GM19240 (cell line): ENCODE measurements at regions not wholly inside any gene's neighbourhood (a gene's known extent, or its start where the extent isn't known, plus 50 kb on each side); places are given as distances from the start of the nearest gene placed in this dataset.
"Not testable (repeated sequence)": the region's sequence is repeated elsewhere in the genome, so short reads cannot be mapped to it uniquely, and the experiment has no call there.

Experiments
- DNase-seq: peaks from one replicate; pipeline ENCODE4 v3.0.0; 2011; ENCODE audit warnings: low spot score; ENCODE audit not compliant: insufficient read length

DNA sequence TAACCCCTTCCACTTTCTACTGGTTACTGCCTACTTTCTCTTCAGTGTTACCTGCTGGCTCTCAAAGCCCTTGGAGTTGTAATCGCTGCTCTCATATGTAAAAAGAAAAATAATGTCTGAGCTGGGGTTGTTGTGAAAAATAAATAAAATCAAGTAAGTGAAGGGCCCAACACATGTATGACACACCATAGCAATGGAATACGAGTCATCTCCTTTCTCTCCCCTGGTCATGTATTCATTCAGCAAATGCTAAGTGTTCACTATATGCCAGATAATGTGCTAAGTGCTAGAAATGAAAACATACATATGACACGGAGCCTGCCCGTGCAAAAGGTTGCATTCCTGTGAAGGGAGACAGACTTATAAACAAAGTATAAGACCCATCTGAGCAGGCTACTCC, 535.0 kb downstream of the RFC3 start:
- no peak for DNase-seq

DNA sequence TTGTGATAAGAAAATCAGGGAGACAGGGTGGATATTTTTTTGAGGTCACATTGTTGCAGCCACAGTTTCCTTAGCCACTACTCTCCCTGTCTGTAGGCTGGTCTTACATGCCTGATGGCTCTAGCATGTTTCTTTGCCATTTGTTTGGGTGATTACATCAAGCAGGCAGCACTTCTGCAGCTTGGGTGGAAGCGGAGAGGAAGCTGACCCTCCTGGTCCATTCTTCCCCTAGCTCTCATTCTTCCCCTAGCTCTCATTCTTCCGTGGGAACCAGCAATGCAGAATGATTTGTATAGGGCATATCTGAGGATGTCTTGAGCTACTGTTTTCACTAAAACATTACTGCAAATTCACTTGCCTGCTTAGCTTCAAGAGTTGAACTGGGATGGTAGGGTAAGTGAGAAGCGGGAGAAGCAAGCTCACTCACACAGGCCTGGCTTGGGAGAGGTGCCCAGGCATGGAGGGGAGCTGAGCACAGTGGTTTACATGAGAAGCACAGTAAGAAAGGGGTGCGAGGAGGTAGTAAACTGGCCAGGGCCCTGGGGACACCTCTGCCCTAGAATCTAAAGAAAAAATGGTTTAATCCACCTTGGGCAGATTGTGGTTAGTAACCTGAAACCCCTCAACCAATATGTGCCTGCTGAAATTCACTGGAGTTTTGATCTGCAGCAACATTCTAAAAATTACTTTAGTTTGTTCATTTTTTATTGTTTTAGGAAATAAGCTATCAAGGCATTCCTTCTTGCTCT, 538.9 kb downstream of the RFC3 start:
- no peak for DNase-seq

DNA sequence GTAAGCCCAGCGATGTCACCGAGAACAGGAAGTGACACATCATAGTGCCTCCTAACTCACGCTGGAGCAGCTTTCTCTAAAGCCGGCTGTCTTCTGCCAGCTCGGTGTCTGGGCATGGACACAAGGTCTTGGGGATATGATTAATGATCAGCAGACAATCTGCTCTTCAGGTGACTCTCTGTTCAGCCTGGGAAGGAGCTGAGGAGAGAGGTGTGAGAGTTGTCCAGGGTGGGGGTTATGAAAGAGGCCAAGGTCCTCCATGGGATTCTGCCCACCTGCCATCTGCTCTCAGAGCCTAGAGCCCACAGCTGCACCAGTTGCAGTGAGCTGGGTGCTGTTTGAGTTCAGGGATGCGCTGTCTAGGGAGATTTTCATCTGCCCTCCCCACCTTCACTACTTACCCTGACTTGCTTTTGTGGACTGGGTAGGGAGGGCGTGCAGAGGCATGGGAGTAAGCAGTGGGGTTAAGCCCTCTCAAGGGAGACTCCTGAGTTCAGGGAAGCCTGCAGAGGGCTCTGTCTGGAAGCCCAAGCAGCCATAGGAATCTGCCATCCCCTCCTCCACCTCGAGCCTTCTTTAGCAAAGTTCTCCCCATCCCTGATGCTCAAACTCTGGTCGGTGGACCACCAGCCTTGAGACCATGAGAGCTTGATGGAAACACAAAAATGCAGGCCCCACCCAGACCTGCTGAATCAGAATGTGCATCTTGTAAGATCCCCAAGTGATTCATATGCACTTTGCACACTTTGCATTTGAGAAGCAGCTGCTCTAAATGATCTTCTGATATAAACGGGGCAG, 539.7 kb downstream of the RFC3 start:
- no peak for DNase-seq

DNA sequence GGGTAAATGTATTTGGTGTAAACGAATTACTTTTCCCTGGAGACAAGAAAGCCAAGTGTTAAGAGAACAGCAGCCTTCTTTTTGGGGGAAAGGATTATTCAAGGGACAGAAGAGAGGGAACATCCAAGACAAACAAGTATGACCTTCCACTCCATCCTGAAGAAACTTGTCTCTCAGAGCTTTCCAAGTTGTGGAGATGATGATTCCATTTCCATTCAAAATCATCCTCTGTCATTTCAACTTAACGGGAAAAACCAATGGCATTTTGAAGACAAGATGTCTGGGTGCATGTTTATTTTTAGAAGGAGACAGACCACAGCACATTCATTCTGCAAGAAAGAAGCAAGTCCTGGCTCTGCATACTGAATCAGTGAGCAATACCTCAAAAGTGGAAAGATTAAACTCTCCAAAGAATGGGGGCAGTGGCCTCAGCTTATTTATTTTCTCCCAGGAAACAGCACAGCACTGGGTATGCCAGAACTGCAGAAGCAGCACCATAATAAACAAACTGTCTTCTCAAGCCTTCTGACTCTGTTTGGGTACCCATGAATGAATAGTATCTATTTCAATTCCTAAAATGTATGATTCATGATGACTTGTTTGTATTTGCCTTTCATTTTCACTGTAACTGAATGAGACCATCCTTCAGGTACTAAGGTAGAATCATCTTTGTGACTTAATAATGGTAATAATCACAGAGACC, 541.0 kb downstream of the RFC3 start:
- DNase-seq: no peak

DNA sequence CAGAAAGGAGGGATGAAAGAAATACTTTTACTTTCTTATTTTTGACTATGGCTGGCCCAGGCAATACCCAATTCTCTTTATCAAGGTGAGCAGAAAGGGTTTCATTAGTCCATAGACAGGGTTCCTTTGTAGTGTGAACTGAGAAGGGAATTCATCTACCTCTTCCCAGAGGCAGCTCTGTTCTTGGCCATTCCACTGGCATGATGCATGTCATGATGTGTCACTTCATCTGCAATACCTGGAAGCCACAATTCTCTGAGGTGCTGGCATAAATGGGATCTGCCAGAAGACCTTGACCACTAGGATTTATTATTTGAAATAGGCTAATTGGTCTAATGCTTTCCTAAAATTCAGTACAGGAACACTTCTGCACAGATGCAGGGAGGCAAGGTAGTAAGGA, 542.8 kb downstream of the RFC3 start:
- no peak for DNase-seq

DNA sequence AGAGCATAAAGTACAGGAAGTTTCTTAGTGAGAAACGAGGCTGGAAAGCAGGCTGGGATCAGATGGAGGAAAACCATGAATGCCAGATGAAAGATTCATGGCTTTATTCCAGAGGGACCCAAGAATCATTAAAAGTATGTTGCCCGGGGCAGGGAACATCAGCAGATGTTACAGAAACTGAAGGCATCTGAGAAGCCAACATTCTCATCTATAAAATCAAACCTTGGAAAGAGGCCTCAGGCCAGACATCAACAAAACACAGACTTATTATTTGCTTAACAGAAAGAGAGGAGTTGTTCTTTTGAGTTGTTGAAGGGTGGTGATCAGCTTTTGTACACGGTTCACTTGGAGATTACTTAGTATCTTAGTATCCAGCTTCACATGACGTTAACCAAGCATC, 543.6 kb downstream of the RFC3 start:
- no peak for DNase-seq

DNA sequence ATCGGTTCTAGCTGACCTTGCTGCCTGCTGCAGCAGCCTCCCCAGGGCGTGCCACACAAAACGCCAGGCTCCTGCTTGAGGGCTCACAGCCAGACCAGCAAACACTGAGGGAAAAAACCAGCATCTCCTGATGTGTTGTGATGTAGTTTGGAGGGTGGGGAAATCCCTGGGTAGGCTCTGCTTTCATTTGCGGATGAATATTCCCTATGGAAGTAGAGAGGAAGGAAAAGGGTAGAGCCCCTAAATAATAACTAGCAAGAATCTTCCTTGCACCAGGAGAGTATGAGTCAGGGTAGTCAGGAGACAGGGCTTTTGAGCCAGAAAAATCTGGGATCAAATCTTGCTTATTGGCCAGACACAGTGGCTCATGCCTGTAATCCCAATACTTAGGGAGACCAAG, 545.3 kb downstream of the RFC3 start:
- DNase-seq: no peak

DNA sequence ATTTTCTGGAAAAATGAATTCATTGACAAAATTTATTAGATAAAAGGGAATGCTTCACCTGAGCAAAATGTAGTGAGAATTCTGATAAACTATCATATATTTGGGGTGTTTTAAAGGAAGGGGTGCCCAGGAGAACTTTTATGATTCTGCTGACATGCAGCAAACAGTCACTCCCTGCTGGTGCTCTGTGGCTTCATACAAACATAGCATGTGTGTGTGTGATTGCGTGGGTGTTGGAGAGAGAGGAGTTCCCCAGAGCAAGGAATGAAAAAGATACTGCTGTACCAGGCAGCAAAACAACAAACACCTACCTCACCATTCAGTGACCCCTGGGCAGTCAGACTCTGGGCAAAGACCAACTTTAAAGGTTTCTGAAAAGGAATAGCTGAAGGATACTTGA, 546.7 kb downstream of the RFC3 start:
- DNase-seq: no peak

DNA sequence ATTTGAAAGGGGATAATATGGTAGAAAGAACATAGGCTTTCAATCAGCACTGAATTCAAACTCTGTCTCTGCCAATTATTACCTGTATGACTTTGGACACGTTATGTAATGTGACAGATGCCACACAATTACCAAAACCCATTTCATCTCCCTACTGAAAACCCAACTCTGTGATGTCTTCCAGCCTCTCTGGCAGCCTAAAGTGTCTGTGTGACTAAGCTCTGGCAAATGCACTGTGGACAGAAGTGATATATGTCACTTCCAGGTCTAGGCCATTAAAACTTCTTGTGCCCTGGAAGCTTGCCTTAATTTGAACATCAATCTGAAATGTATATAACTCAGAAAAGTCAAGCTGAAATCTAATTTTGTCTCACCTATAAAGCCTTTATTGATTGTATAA, 552.0 kb downstream of the RFC3 start:
- no peak for DNase-seq

DNA sequence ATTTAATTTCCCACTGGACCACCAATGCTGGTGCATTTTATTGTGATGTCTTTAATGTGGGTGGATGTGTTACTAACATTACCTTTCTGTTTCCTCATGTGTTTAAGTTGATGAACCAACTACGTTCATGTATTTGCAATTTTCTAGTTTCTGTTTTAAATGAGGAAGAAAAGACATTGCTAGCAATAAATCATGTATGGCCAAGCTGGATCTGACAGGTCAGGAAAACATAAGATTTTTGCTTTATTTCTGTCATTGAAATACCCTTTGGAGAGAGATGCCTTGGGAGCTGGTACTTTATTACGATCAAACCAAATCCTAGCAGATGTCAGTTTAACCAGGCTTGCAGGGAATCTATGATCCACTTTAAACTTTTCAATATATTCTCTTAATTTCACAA, 553.2 kb downstream of the RFC3 start:
- no peak for DNase-seq

DNA sequence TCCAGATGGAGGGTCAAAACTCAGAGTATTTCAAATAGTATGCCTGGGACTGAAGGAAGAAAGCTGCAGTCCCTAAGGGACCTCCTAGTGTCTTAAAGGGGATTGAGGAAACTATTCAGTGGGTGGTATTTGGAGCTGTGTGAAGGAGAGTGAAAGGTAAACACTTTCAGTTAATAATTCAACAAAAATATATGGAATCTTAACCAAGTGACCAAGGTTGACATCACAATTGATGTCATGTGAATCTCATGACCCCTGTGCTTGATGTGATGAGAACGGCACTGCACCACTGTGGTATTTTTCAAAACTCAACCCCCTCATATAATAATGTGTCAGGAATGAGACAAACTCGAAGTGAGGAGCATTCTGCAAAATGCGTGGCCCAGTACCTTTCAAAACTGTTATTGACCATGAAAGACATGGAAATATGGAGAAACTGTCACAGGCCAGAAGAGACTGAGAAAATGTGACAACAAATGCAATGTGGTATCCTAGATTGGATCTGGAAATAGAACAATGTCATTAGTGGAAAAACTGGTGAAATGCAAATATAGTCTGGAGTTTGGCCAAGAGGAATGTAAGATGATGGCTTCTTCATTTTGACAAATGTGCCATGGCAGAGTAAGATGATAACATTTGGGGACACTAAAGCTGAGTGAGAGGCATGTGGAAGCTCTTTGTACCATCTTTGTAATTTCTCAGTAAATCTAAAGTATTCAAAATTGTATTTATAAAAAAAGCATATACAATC, 553.9 kb downstream of the RFC3 start:
- DNase-seq: no peak

DNA sequence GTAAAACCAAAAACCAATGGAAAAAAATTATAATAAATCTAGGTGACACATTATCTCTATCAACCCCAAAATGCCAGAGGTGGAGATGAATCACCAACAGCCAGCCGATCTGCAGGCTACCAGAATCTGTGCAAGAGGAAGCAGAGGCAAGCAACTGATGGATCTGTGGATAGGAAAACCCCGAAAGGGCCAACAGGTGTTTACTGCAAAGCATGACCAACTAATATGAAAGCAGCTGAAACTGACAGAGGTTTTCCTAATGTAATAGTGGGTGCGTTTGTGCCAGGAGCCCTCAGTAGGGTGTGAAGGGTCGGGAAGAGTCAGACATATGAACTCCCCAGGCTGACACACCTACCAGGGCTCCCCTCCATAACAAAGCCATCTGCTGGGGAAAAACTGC, 554.6 kb downstream of the RFC3 start:
- DNase-seq: no peak

DNA sequence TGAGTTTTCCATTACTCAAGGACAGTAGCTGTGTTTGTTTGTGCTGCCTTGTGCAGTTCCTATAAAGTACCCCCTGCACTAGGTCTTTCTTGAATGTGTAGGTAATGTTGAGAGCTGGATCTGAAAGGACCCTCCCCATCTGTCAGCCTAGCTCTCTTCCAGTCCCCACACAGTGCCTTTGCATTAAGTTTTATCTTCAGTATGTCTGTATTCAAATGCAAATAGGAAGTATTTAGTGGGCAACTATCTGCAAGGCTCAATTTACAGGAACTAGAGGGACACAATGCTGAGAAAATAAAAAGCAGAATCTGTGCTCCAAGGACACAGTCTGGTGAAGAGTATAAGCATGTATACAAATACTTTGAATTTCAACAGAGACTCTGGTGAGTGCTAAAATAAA, 558.5 kb downstream of the RFC3 start:
- DNase-seq: no peak

DNA sequence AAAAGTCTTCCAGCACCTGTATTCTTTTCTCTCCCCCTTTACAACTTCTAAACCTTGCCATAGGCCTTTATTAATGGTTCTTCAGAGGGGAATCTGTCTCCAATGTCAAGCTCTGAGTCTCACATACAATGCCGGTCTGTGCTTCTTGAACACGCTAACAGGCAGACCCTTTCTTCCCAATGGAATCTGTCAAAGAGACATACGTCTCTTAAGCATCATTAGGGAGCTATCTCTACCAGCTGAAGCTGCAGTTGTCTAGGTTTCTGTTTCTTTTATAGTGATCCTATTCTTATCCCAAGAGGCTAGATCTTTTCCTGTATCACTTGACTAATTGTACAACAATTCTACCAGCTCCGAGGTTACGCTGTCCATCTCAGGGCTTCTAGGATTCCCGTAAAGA, 560.8 kb upstream of the NBEA start:
- no peak for DNase-seq

DNA sequence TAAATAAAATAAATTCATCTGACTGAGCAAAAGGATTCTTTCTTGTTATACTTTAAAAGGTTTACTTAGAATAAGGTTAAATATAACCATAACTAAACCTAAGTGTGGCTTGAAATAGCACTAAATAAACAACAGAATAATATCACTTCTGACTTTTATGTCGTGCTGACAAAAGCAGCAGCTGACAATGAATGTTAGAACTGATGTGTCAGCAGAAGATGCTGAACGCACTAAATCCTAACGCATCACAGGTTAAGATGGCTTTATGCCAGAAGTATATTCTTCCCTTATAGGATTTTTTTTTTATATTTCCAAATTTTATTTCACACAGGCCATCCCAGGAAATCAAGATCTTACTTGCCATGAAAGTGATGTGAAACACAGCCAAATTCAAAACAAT, 558.3 kb upstream of the NBEA start:
- no peak for DNase-seq

DNA sequence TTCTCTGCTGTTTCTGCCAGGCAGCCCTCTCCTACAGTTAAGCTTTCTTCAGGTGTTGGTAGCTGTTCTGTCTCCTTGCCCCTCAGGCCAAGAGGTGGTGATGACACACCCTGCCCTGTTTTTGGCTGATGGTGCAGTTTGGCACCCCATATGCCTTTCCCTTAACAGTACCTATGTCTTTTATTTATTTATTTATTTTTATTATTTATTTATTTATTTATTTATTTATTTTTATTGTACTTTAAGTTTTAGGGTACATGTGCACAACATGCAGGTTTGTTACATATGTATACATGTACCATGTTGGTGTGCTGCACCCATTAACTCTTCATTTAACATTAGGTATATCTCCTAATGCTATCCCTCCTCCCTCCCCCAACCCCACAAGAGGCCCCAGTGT, 555.8 kb upstream of the NBEA start:
- not testable (repeated sequence) for DNase-seq

DNA sequence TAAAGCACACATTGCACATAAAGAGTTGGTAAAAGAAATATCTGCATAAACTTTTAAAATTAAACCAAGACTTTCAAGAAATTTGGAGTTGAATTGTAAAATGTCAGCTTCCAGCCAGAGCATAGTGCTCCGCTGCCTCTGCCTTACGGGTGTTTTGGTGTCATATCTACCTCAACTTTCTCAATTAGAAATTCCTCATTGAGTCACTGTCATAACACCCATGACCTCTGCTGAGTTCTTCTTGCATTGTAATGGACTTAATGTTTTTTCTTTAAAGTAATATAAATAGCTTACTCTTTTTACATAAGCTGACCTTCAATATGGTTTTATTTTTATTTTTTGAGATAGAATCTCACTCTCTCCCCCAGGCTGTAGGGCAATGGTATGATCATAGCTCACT, 551.0 kb upstream of the NBEA start:
- no peak for DNase-seq

DNA sequence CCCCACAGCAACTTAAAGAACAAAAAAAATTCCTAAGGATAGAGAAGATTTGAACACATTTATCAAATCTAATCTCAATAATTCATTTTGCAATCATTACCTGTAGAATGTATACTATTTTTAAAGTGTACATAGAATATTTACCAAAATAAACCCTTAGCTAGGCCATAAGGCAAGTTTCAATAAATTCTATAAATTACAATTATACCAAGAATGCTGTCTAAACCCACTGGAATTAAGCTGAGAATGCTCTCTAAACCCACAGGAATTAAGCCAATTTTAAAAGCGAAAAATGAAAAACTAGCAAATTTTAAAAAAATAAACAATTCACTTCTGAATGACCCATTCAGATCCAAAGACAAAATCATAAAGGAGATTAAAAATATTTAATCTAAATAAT, 540.4 kb upstream of the NBEA start:
- DNase-seq: no peak

DNA sequence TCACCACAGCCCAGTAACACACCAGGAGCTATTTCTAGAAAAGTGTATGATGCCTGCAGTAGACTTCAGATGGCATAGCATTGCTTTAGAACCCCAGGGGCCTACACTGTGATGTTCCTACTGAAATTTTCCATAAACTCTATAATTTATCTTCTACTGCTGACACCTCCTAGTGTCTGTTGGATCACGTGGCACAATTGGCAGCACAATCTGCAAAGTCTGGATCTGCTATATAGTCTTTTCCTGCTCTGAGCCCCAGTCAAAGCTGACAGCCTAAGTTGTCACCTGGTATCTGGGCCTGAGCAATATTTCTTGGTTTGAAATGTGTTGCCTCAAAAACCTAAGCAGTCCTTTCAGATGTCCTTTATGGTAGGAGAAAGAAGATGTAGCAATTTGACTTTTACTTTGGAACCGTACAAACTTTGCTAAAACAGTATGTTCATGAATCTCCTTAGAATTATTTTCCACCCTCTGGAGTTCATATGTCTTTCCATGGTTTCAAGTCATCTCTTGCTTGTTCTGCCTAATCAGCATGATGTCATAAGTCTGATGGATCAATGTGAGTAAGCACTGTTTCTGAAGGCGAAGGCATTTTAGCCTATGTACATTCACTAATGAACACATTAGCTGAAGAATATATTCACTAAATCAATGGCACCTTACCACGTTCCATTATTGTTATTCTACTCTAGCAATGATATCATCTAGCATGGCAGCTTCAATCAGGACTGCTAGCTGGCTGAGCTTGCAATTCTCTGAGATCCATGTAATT, 536.5 kb upstream of the NBEA start:
- DNase-seq: no peak

DNA sequence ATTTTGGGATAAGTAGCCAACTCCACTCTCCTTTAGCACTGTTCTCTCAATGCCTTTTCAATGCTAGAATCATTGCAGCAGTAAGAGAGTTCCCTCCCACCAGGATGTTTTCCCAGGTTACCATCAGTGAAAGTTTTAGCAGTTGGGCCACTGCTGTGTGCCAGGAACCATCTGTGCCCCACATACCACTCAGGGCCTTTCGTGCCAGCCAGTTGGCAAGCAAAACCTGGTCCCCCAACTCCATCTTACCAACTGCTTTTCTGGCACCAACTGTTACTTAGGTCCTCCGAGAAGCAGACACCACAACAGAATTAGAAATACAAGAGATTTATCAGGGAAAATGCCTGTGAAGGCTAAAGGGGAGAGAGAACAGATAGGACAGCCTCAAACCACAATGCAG, 533.4 kb upstream of the NBEA start:
- no peak for DNase-seq
